ENCODE measurements at regions not wholly inside any gene's neighbourhood (a gene's known extent, or its start where the extent isn't known, plus 50 kb on each side); places are given as distances from the start of the nearest gene placed in this dataset.

GRCh38 chr5:22965960-22966359 is 112.8 kb upstream of the CDH12 start:
- TF ChIP-seq CTCF (IDR thresholded peaks at IDR 0.05): no peak
- no peak for TF ChIP-seq POLR2A (IDR thresholded peaks at IDR 0.05)
